GM13976 (cell line): ENCODE measurements at regions not wholly inside any gene's neighbourhood (a gene's known extent, or its start where the extent isn't known, plus 50 kb on each side); places are given as distances from the start of the nearest gene placed in this dataset.
"Not testable (repeated sequence)": the region's sequence is repeated elsewhere in the genome, so short reads cannot be mapped to it uniquely, and the experiment has no call there.

Experiments used
- DNase-seq: peaks from one replicate; pipeline ENCODE4 v3.0.0; 2012; ENCODE audit warnings: low spot score
- in situ Hi-C: fragments of 300-500 bp; cut with MboI; formaldehyde crosslinking; loops from one replicate; pipeline ENCODE4 v1.12.0; 2022; ENCODE audit warnings: low sequenced_read_pairs, mixed read lengths, inconsistent platforms; ENCODE audit not compliant: unreplicated experiment
- TF ChIP-seq, protein P1 (sequence below): IDR thresholded peaks from 2 replicates; pipeline ENCODE4 v1.5.1; 2012; ENCODE audit warnings: borderline replicate concordance, mild to moderate bottlenecking; ENCODE audit not compliant: insufficient read depth; ENCODE audit errors: extremely low read depth, missing control alignments, control extremely low read depth

DNA sequence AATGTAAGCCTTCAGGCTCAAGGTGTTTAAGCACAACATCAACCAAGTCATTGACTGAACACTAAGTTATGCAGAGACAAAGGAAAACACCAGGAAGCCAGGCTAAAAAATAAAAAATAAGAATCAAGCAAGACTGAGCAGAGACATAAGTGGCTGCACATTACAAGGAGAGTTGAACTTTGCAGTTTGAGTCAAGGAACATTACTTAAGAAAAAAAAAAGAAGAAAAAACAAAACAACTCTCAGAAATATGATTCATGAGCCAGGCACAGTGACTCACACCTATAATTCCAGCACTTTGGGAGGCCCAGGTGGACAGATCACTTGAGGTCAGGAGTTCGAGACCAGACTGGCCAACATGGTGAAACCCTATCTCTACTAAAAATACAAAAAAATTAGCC lies 168.1 kb downstream of the C16orf95 start:
- DNase-seq = no peak
- in situ Hi-C loops = no loop called here
- TF ChIP-seq, protein P1, sequence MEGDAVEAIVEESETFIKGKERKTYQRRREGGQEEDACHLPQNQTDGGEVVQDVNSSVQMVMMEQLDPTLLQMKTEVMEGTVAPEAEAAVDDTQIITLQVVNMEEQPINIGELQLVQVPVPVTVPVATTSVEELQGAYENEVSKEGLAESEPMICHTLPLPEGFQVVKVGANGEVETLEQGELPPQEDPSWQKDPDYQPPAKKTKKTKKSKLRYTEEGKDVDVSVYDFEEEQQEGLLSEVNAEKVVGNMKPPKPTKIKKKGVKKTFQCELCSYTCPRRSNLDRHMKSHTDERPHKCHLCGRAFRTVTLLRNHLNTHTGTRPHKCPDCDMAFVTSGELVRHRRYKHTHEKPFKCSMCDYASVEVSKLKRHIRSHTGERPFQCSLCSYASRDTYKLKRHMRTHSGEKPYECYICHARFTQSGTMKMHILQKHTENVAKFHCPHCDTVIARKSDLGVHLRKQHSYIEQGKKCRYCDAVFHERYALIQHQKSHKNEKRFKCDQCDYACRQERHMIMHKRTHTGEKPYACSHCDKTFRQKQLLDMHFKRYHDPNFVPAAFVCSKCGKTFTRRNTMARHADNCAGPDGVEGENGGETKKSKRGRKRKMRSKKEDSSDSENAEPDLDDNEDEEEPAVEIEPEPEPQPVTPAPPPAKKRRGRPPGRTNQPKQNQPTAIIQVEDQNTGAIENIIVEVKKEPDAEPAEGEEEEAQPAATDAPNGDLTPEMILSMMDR = no peak

DNA sequence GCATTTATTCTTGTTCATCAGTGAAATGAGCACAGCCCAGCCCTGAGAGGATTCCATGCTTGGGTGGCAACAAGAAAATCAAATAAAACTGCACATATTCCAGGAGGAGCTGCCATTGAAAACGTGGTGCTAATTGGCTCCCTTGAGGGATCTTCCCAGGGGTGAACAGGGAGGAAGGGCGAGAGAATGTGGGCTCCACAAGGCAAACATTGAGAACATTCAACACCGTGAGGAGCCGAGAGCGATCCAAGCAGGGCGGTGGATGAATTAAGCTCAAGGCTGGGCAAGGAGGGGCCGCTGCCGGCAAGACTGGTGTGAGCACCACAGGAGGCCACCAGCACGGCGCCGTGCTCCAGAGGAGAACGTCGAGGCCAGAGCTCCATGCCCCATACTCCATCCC lies 166.9 kb downstream of the C16orf95 start:
- TF ChIP-seq, protein P1 = no peak
- no peak for DNase-seq
- in situ Hi-C loops = no loop called here

DNA sequence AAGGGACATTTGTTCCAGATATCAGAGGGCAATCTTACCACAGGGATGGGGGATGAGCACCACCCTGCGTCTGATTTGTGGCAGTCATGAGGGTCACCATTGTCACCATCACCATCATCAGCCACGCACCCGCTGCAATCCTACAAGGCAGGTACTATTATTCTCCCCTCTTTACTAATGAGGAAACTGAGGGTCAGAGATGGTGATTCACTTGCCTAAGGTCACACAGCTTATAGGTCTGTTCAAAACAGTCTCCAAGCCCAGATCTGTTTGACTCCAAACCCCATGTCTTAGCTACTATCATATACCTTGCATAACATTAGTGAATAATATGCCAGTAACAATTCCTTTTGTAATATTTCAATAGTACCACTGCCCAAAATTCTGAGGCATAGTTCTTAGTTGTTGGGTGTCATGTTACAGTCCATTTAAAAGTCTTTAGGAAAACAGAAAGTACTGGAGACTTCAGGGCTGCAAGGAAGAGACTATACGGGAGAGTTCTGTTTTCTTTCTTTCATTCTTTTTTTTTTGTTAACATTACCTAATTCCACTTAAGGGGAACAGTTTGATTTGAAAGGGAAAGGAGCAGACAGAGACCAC lies 166.4 kb downstream of the C16orf95 start:
- TF ChIP-seq, protein P1 = no peak
- no peak for DNase-seq
- in situ Hi-C loops = no loop called here

GRCh38 chr16:87152221-87152755 lies 164.9 kb downstream of the C16orf95 start:
- no peak for DNase-seq
- TF ChIP-seq, protein P1 = no peak
- in situ Hi-C loops = no loop called here

- DNase-seq = no peak
- TF ChIP-seq, protein P1 = no peak
- in situ Hi-C loops = no loop called here
Observed at GRCh38 chr16:87153326-87153725, 163.9 kb downstream of the C16orf95 start.

GRCh38 chr16:87155315-87155714 lies 161.9 kb downstream of the C16orf95 start:
- in situ Hi-C loops, DNase-seq: not testable (repeated sequence)

DNA sequence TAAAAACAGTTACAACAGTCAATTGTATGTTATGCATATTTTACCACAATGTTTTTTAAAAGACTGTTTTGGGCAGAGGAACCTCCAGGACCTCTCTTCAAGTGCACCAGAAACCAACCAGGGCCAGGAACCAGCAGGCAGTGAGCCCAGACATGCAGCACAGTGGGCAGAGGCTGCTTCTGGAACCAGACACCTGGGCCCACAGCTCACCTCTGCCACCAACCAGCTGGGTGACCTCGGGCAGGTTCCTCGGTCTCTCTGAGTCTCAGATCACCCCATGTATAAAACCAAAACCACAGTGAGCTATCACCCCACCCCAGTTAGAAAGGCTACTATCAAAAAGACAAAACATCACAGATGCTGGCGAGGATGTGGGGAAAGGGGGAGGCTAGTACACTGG lies 161.0 kb downstream of the C16orf95 start:
- in situ Hi-C loops = no loop called here
- TF ChIP-seq, protein P1 = no peak

More for the DNA sequence above, 161.0 kb downstream of the C16orf95 start:
- no peak for DNase-seq
